ENCODE measurements at regions not wholly inside any gene's neighbourhood (a gene's known extent, or its start where the extent isn't known, plus 50 kb on each side); places are given as distances from the start of the nearest gene placed in this dataset.

DNA sequence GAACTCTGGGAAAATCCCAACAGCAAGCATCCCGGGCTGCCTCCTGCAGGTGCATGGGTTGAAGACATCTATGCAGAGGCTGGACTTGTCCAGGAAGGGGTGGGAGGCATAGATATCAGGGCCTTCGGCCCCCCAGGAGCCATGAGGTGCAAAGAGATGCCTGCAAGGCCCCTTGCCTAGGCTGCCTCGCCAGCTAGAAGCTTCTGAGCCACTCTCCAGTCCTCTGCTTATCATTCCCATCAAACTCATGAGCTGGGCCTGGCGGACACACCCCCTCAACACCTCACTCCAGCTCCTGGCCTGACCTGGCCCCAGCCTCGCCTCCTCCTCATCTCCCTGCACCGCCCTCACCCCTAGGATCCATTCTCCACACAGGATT, 152.4 kb upstream of the PTPN1 start:
- TF ChIP-seq, protein P1, sequence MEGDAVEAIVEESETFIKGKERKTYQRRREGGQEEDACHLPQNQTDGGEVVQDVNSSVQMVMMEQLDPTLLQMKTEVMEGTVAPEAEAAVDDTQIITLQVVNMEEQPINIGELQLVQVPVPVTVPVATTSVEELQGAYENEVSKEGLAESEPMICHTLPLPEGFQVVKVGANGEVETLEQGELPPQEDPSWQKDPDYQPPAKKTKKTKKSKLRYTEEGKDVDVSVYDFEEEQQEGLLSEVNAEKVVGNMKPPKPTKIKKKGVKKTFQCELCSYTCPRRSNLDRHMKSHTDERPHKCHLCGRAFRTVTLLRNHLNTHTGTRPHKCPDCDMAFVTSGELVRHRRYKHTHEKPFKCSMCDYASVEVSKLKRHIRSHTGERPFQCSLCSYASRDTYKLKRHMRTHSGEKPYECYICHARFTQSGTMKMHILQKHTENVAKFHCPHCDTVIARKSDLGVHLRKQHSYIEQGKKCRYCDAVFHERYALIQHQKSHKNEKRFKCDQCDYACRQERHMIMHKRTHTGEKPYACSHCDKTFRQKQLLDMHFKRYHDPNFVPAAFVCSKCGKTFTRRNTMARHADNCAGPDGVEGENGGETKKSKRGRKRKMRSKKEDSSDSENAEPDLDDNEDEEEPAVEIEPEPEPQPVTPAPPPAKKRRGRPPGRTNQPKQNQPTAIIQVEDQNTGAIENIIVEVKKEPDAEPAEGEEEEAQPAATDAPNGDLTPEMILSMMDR (IDR thresholded peaks at IDR 0.05; ENCODE audit: insufficient read depth, low read length, poor library complexity, severe bottlenecking): no peak
- TF ChIP-seq EZH2phosphoT487 (conservative IDR thresholded peaks at IDR 0.05; ENCODE audit: low read length): no peak

All from SU-DHL-6 (cell line).